Panc1 (cell line): ENCODE measurements at regions not wholly inside any gene's neighbourhood (a gene's known extent, or its start where the extent isn't known, plus 50 kb on each side); places are given as distances from the start of the nearest gene placed in this dataset.

ENCODE experiments used
- ATAC-seq: fragments of 200-7000 bp; cut with Tn5 transposase; 2 replicates; pipeline ENCODE4 v1.9.1; 2020; ENCODE audit warnings: mild to moderate bottlenecking, moderate library complexity
- BruUV-seq: library from RNA; stranded (reverse); fragments of 400-500 nt; replicated peaks from 2 replicates; lab custom pipeline; 2021; lab: Mats Ljungman, UMichigan
- CTCF ChIA-PET: fragments of 300-600 bp; sonication (Branson Sonifier 250); formaldehyde crosslinking; loops from one replicate; lab custom pipeline; 2022; ENCODE audit warnings: antibody characterized with exemption; lab: Charles Lee
- POLR2A ChIA-PET: fragments of 300-600 bp; sonication (Branson Sonifier 250); formaldehyde crosslinking; loops from one replicate; lab custom pipeline; 2022; ENCODE audit warnings: antibody characterized with exemption; lab: Charles Lee
- DNase-seq: peaks from one replicate; pipeline ENCODE4 v3.0.0-alpha.2; 2010; ENCODE audit warnings: low read depth, low spot score
- H3K27ac ChIP-seq: 2 replicates; pipeline ENCODE4 v1.5.1; 2011; ENCODE audit warnings: mild to moderate bottlenecking, low read length, inconsistent platforms
- H3K27me3 ChIP-seq: fragments of 200-500 bp; sonication (Bioruptor generic); 2 replicates; pipeline ENCODE4 v1.6.0; 2014; ENCODE audit warnings: low read length, inconsistent platforms; ENCODE audit not compliant: control insufficient read depth, insufficient read depth
- H3K36me3 ChIP-seq: fragments of 200-500 bp; sonication (Bioruptor generic); 2 replicates; pipeline ENCODE4 v1.5.1; 2014; ENCODE audit warnings: inconsistent platforms, mild to moderate bottlenecking, low read length, moderate library complexity; ENCODE audit not compliant: control insufficient read depth, insufficient read depth
- H3K4me1 ChIP-seq: 2 replicates; pipeline ENCODE4 v1.5.1; 2011; ENCODE audit warnings: inconsistent platforms, mild to moderate bottlenecking, low read length, moderate library complexity; ENCODE audit not compliant: control insufficient read depth, insufficient read depth
- H3K4me3 ChIP-seq, 2 experiments: 2 replicates each; pipeline ENCODE4 v1.5.1; 2011 to 2012; ENCODE audit warnings: low read depth in 2 of 2, low read length in 2 of 2, mild to moderate bottlenecking in 2 of 2, inconsistent platforms in 1 of 2, moderate library complexity in 1 of 2
- H3K9me3 ChIP-seq: fragments of 200-500 bp; sonication (Bioruptor generic); 2 replicates; pipeline ENCODE4 v1.5.1; 2014; ENCODE audit warnings: low read depth, mild to moderate bottlenecking, inconsistent platforms, low read length, moderate library complexity; ENCODE audit not compliant: control insufficient read depth, insufficient read depth
- CTCF ChIP-seq: fragments of 450-650 bp; IDR thresholded peaks from 2 replicates; pipeline ENCODE4 v1.5.1; 2017; ENCODE audit warnings: mild to moderate bottlenecking
- POLR2AphosphoS5 ChIP-seq: IDR thresholded peaks from 2 replicates; pipeline ENCODE4 v1.6.1; 2012; ENCODE audit warnings: mild to moderate bottlenecking, low read depth, low read length, moderate library complexity
- REST ChIP-seq, 2 experiments: IDR thresholded peaks; 2 replicates each; pipeline ENCODE4 v1.6.1; 2011 to 2012; ENCODE audit warnings: low read depth in 2 of 2, control low read depth in 1 of 2, low read length in 1 of 2, mild to moderate bottlenecking in 1 of 2, moderate library complexity in 1 of 2; ENCODE audit not compliant: insufficient read depth in 1 of 2
- SIN3A ChIP-seq: IDR thresholded peaks from 2 replicates; pipeline ENCODE4 v1.6.1; 2012; ENCODE audit warnings: low read depth, mild to moderate bottlenecking, low read length, moderate library complexity, borderline replicate concordance; ENCODE audit not compliant: insufficient read depth
- TCF7L2 ChIP-seq: IDR thresholded peaks from 2 replicates; pipeline ENCODE4 v1.6.1; 2011; ENCODE audit warnings: mild to moderate bottlenecking, low read depth, low read length, inconsistent platforms
- in situ Hi-C: cut with HindIII; loops from 2 replicates; pipeline ENCODE4 v1.10.0; 2016; ENCODE audit warnings: low sequenced_read_pairs, low pct_unique_long_range_greater_than_20kb
- intact Hi-C: fragments of 100-400 bp; cut with micrococcal nuclease; formaldehyde crosslinking; loops from one replicate; pipeline ENCODE4 v1.10.0; 2022; ENCODE audit not compliant: unreplicated experiment

- TF ChIP-seq SIN3A (no peak), CTCF (no peak), TCF7L2 (no peak), POLR2AphosphoS5 (no peak), REST (IDR thresholded peaks at IDR 0.05; ENCODE audit: insufficient read depth in 1 of 2, low read depth in 2 of 2, low read length in 1 of 2) (no peak)
- H3K27ac ChIP-seq: no peak overlapping the region
- H3K27me3 ChIP-seq: no peaks in the 10 kb centered on the region
- ATAC-seq (no peak), DNase-seq (no peak)
- in situ Hi-C loops (no loop called here), intact Hi-C loops (no loop called here)
- H3K36me3 ChIP-seq: no peaks in the 10 kb centered on the region
- CTCF ChIA-PET: no interaction called here
- H3K9me3 ChIP-seq: no peaks in the 10 kb centered on the region
- no peak overlapping the region for H3K4me3 ChIP-seq
- BruUV-seq: no TSS peak
- no peaks in the 10 kb centered on the region for H3K4me1 ChIP-seq
- POLR2A ChIA-PET: no interaction called here
Measured at GRCh38 chr4:56198265-56198664, 189.0 kb downstream of the AASDH start.

- DNase-seq (no peak), ATAC-seq (no peak)
- no TSS peak for BruUV-seq
- Histone ChIP-seq H3K4me3 (no peak overlapping the region), H3K9me3 (no peaks in the 10 kb centered on the region), H3K27ac (no peak overlapping the region), H3K4me1 (no peaks in the 10 kb centered on the region), H3K36me3 (no peaks in the 10 kb centered on the region), H3K27me3 (no peaks in the 10 kb centered on the region)
- intact Hi-C loops: no loop called here
- ChIA-PET POLR2A (interaction anchor here (0.5 kb wide), 1 partner anchor 477 kb away, joined by 9 read pairs; no protein-coding TSS in a partner anchor), CTCF (no interaction called here)
- in situ Hi-C loops: no loop called here
- TF ChIP-seq SIN3A: no peak
Measured at GRCh38 chr4:56197387-56197786, 189.9 kb downstream of the AASDH start.

GRCh38 chr4:56195025-56195424 is 192.3 kb downstream of the AASDH start:
- no peaks in the 10 kb centered on the region for H3K9me3 ChIP-seq
- H3K27ac ChIP-seq: no peak overlapping the region
- ChIA-PET CTCF (no interaction called here), POLR2A (no interaction called here)
- BruUV-seq: no TSS peak
- H3K4me3 ChIP-seq: no peak overlapping the region
- ATAC-seq (no peak), DNase-seq (no peak)
- H3K36me3 ChIP-seq: no peaks in the 10 kb centered on the region
- intact Hi-C loops (no loop called here), in situ Hi-C loops (no loop called here)
- no peaks in the 10 kb centered on the region for H3K4me1 ChIP-seq
- no peak for TF ChIP-seq TCF7L2
- H3K27me3 ChIP-seq: no peaks in the 10 kb centered on the region
